ENCODE measurements at regions not wholly inside any gene's neighbourhood (a gene's known extent, or its start where the extent isn't known, plus 50 kb on each side); places are given as distances from the start of the nearest gene placed in this dataset.
"Not testable (repeated sequence)": the region's sequence is repeated elsewhere in the genome, so short reads cannot be mapped to it uniquely, and the experiment has no call there.

DNA sequence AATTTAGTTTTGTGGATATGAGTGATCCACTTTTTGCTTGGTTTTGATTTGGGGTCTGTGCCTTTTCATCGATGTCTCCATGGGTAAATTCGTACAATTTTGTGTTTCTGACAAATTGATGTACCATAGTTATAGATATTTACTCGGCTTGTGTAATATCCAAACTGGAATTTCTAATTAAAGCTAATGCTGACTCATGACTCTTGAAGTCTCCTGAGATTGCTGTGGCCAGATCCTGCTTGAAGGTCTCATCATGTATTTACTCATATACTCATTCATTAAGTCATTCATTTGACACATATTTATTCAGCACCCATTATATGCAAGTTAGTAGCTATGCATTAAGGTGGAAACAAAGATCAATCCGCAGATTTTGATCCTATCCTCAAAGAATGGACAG is 423.2 kb downstream of the RWDD3 start:
- in situ Hi-C loops (cut with HindIII; ENCODE audit: low sequenced_read_pairs) = no loop called here

DNA sequence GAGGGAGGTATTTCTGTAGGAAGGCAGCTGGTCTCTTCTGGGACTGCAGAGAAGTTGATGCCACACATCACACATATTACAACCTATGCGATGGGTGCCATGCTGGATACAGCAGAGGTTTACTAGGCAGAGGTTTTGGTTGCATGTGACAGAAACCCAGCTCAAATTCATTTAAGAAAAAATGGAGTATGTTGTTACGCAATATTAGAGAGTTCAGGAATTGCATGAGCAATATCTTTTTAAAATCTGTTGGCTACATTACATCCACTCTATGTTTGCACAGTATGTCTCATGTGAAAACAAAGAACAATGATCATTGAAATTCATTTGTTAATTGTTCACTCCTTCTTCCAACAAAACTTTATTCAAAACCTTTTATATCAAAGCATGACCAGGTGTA is 425.2 kb downstream of the RWDD3 start:
- in situ Hi-C loops (cut with HindIII; ENCODE audit: low sequenced_read_pairs) = no loop called here

DNA sequence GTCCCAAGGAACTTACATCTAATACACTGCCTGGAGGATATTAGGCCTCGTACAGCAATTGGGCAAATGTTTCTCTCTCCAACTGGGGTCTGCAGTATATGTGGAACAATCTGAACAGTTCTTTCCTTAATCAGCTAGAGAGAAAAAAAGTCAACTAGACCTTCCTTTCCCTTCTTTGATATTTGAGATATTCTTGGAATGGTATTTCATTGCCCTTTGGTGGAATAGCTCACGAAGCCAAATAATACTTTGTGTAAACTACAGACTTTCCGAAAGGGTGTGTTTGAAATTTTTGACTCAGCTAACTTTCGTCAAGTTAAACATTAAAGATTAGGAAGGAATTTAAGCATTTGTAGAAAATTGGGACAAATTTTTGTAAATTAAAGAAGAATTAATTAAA is 425.6 kb downstream of the RWDD3 start:
- in situ Hi-C loops (cut with HindIII; ENCODE audit: low sequenced_read_pairs) = no loop called here

DNA sequence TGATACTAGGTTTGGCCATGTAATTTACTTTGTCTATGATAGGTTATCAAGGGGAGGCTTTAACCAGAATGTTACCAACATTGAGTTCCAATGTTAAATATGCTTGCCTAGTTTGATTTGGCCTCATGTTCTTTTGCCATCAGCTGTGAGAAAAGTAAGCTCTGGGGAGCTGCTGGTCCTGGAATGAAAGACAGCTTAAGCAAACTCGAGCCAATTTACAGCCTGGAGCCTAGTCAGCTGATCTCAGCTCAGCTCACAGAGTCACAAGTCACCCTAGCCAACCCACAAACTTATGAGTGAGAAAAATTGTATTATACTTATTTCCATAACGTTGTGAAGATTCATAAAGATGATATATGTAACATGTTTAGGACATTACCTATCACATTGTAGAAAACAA is 426.7 kb downstream of the RWDD3 start:
- in situ Hi-C loops (cut with HindIII; ENCODE audit: low sequenced_read_pairs) = no loop called here

DNA sequence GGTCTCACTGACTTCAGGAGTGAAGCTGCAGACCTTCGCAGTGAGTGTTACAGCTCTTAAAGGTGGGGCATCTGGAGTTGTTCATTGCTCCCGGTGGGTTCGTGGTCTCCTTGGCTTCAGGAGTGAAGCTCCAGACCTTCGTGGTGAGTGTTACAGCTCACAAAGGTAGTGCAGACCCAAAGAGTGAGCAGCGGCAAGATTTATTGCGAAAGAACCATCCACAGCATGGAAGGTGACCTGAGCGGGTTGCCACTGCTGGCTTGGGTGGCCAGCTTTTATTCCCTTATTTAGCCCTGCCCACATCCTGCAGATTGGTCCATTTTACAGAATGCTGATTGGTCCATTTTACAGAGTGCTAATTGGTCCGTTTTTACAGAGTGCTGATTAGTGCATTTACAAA is 429.5 kb downstream of the RWDD3 start:
- in situ Hi-C loops (cut with HindIII; ENCODE audit: low sequenced_read_pairs) = not testable (repeated sequence)

DNA sequence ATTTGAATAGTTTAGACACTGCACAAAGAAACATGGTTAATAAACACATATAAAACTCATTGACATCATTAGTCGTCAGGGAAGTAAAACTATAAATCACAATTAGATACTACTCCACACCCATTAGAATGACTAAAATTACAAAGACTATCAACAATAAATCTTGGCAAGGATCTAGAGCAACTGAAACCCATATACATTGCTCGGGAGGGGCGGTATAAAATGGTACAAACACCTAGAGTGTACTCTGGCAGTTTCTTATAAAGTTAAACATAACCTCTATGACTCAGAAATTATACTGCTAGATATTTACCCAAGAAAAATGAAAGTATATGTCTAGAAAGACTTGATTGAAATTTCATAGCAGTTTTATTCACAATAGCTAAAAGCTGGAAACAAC is 434.2 kb downstream of the RWDD3 start:
- in situ Hi-C loops (cut with HindIII; ENCODE audit: low sequenced_read_pairs) = no loop called here

DNA sequence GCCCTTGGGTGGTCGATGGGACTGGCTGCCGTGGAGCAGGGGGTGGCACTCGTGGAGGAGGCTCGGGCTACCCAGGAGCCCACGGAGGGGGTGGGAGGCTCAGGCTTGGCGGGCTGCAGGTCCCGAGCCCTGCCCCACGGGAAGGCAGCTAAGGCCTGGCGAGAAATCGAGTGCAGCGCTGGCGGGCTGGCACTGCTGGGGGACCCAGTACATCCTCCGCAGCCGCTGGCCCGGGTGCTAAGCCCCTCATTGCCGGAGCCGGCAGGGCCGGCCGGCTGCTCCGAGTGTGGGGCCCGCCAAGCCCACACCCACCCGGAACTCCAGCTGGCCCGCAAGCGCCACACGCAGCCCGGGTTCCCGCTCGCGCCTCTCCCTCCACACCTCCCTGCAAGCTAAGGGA is 435.6 kb downstream of the RWDD3 start:
- in situ Hi-C loops (cut with HindIII; ENCODE audit: low sequenced_read_pairs) = not testable (repeated sequence)

DNA sequence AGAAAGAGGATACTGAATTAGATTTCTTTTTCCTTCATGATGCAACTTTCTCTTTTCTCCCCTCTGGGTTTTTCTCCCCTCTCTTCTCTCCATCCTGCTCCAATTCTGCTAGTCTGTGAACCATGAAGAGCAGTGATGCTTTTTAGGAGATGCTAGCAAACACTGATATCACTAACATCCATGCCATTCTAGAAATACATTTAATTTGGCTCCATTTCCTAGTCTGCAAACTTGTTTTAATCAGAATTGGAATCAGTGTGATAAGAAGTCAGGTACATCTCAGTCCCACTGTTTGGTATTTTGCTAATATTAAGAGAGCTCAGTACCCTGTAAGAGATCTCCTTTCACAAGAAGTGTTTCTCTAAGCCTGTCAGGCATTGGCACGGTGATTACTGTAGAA is 437.1 kb downstream of the RWDD3 start:
- in situ Hi-C loops (cut with HindIII; ENCODE audit: low sequenced_read_pairs) = no loop called here

DNA sequence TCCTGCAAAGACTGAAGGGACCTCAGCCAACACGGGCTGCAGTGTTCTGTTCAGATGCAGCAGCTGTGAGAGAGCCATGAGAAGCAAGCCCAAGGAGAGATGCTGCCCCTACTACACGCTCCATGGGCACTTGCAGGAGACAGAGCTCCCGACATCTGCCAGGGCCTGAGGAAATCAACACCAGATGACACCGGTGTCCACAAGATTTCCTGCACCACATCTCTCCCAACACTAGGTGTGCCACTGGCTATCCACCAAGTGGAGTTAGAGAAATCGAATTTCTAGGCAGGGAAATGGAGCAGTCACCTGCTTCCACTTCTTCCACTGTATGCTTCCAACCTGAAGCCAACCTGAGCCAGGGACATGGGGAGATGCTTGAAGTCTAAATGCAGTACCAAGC is 445.3 kb downstream of the RWDD3 start:
- in situ Hi-C loops (cut with HindIII; ENCODE audit: low sequenced_read_pairs) = no loop called here

DNA sequence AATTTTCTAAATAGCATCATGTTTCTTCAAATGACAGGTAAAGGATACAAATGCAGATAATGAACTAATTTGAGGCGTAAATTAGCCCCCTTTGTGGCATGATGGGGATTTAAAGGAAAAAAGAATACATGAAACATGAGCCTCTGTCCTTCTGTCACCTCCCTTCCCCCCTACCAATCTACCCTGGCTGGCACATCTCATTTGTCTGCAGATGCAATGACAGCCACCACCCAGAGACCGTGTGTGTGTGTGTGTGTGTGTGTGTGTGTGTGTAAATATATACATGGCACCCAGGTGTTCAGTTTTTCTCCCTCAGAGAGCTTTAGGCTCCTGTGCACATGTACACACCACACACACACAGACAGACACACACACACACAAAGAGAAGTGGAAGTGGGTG is 451.1 kb downstream of the RWDD3 start:
- in situ Hi-C loops (cut with HindIII; ENCODE audit: low sequenced_read_pairs) = no loop called here

DNA sequence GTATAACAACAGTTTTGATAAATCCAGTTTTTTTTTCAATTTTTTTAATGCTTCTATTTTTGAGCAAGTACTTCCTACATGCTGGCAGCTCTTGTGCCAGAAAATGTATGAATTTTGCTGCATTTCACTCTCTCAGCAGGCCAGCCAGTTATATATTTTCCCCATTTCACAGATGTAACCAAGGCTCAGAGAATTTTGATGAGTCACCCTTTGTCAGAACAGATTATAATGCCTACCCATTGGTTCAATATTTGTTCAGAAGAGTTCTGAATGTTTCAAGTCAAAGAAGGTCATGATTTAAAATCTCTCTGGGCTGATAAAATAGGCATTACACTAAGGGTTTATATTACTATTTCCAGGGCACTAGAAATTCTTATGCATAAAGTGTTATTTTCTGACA is 452.2 kb downstream of the RWDD3 start:
- in situ Hi-C loops (cut with HindIII; ENCODE audit: low sequenced_read_pairs) = no loop called here

DNA sequence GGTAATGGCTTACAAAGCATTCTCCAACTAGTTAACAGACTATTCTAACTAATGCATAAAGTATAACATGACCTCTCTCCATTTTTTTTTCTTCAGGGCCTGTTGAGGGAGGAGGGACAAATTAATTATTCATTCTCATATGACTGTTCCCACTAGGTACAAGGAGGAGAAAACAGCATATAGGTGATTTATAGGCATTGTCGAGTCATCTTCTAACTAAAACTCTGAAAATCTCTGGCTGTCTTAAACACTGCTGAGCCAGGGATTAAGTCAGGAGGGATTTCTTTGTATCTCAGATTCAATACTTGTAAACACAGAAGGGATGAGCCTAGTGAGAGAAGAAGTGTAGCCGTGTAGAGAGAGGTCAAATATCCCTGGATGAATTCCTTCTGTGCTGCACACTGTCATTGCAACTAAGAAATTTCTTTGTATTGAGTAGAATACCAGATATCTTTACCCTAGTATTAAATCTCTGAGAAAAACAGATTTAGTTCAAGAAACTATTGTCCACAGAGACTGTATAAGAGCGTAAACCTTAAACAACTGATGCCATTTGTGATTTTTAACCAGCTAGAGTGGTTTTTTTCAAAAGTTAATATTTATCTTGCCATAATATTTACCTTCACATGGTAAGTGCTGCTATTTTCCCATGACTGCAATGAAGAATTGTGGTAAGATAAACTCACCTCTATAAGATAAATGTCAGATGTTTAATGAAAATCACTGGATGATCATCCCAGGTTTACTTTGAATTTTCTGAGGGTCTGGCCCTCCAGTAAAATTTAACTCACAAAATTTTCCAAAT is 465.3 kb downstream of the RWDD3 start:
- in situ Hi-C loops (cut with HindIII; ENCODE audit: low sequenced_read_pairs) = no loop called here

DNA sequence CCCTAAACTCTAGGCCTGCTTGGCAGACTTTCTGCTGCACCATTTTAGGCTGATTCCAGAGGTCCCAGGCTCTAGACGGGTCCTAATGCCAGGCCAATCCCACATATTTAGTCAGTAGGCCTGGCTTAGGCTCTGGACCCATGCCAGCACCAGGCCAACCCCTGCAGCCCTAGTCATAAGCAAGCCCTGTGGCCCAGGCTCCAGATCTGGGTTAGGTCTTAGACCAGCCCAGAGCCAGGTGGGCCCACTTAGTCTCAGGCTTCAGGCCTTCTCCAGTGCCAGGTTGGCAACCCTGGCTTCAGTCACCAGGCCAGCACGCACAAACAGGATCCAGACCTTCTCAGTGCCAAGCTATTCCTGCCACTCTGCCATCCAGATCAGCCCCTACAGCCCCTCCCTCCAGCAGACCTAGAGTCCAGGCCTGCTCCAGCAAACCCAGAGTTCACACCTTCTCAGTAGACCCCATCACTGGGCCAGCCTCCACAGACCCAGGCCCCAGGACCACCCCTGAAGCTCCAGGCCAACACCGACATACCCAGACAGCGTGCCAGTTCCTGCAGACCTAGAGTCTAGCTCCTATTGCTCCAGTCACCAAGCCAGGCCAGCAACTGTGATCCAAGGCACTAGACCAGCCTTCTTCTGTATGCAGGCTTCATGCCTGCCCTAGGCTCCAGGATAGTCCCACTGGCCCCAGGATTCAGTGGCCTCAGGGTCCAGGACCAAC is 467.6 kb downstream of the RWDD3 start:
- in situ Hi-C loops (cut with HindIII; ENCODE audit: low sequenced_read_pairs) = no loop called here

DNA sequence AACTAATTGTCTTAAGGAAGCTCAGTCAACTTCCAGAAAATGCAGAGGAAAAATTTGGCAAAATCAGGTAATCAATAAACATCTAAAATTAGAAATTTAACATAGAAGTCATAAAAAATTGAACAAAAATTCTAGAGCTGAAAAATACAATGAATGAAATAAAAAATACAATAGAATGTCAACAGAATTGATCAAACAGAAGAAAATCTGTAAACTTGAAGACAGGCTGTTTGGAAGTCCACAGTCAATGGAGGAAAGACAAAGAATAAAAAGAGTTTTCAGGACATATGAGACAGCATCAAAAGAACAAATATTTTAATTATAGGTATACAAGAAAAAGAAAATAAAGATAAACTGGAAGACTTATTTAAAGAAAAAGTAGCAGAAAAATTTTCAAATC is 469.0 kb downstream of the RWDD3 start:
- in situ Hi-C loops (cut with HindIII; ENCODE audit: low sequenced_read_pairs) = no loop called here

DNA sequence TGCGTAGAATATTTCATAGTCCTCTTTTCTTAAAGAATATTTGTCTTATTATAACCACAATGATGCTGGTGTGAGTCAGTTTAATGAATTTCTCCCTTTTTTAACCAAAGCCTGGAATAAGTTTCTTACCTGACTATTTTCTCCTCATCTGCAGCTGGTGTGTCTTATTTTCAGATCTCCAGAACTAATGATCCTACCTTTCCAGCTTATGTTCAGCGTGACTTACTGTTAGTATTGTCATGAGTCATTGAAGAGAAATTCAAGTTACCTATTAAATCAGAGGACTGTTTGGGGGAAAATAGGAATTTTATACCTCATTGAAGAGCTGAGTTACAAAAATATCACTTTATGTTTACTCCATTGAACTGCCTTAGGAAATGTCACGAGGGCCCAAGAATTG is 482.1 kb downstream of the RWDD3 start:
- in situ Hi-C loops (cut with HindIII; ENCODE audit: low sequenced_read_pairs) = no loop called here

DNA sequence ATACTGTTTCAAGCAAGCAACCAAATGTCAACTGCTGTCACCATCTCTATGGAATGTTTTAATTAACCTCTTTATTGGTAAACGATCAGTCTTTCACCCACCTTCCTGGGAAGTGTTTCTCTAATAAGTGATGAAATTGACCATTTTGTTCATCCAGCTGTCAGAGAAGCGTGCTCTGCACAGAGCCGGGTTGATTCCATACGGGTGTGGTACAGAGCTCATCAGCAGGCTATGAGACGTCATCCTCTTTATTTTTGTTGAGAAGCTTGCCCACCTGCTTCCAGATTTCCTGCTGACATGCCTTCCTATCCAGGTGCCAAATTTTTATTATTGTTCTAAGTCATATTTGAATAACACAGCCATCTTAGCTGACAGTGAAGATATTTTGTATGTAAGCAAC is 482.5 kb downstream of the RWDD3 start:
- in situ Hi-C loops (cut with HindIII; ENCODE audit: low sequenced_read_pairs) = no loop called here

DNA sequence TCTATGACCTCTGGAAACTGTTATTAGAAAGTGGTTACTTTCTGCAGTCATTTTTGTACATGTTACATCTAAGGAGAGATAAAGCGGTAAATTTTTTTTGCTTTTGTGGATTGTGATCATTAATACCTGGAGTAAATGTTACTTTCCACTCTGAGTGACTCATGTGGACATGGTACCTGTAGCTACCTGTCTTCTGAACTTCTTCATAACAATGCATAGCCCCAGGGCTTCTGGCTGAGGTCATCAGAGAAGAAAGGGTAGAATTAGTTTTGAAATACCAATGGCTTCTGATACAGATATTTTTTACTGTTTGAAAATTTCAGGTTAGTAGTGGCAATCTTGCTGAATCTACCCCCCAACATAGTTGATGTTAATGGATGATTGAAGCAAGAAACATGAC is 489.3 kb downstream of the RWDD3 start:
- in situ Hi-C loops (cut with HindIII; ENCODE audit: low sequenced_read_pairs) = no loop called here

DNA sequence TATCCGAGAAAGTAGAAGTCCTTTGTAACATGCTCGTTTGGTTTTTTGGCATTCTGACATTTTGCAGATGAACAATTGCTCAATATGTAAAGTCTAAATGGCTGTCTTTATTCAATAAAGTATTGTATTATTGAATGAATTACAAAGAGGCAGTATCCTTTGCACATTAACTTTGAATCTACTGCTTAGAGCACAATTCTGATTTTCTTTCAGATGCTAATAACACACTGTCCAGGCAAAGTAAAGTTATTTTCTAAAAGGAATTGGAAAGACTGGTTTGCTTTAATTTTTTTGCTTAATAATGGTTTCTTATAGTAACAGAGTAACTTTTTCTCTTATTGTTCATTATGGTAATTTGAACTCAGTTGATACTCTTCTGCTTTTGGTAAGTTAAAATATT is 494.8 kb downstream of the RWDD3 start:
- in situ Hi-C loops (cut with HindIII; ENCODE audit: low sequenced_read_pairs) = no loop called here

DNA sequence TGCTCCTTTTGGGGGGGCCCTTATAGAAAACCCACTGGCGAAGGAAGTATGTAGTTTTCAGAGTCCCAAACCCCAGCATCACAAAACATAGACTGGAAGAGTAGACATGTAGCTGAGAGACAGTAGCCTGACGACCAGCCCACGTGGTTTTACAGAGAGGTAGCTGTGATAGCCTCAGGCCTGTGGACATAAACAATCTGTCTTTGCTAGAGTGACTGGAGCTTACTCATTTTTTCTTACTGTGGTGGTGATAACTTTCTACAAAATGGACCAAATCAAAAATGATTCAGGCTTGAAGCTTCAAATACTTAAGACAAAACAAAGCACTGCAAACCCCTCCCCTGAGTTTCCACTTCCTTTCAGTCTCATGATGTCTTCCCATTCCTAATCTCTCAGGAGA is 497.0 kb downstream of the RWDD3 start:
- in situ Hi-C loops (cut with HindIII; ENCODE audit: low sequenced_read_pairs) = no loop called here

DNA sequence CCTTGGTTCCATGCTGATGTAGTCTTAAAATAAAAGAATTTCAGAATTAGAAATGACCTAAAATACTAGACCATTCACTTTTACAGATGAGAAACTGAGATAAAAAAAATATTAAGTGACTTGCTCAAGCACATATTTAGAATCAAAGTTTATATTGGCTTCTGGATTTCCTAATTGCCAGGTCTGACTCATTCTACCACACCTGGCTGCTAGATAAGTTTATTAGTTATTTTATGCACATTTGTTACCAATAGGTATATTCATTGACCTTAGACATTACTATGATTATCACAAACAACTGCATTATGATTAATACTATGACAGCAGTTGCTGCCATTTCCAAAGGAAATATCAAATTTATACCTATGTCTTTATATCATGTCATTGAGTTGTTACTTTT is 497.5 kb downstream of the RWDD3 start:
- in situ Hi-C loops (cut with HindIII; ENCODE audit: low sequenced_read_pairs) = no loop called here

DNA sequence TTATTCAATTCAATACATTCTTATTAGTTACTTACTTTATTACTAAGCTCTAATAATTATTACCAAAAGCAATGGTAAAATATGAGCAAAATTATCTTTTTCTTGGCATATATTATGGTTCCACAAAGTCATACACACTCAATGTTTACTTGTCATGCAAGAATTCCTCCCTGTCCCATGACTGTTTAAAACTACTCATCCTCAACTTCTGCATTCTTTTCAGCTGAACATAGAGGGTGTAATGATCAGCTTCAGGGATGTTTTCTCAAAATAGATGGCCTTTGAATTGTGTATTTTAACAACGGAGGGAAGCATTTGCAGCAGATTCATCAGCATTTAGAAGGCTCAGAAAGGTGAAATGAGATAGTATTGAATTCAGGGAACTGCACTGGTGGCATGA is 499.0 kb downstream of the RWDD3 start:
- in situ Hi-C loops (cut with HindIII; ENCODE audit: low sequenced_read_pairs) = no loop called here

DNA sequence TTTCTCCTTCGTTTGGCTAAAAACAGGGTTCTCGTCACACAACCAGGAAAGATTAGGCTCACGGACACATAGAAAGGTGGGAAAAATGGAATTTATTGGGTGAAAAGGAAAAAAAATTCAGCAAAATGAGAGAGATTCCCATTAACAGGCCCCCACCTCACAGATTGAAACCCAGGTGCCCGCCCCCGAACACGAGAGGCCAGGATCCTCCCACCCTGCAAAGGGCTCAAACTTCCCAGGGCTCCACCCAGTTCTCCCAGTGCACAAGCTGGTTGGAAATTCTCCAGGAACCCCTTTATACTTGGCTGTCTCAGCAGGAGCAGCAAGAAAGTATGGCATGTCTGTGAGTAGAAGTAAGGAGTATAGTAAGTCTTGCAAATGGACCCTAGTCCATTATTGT is 499.7 kb downstream of the RWDD3 start:
- in situ Hi-C loops (cut with HindIII; ENCODE audit: low sequenced_read_pairs) = no loop called here

DNA sequence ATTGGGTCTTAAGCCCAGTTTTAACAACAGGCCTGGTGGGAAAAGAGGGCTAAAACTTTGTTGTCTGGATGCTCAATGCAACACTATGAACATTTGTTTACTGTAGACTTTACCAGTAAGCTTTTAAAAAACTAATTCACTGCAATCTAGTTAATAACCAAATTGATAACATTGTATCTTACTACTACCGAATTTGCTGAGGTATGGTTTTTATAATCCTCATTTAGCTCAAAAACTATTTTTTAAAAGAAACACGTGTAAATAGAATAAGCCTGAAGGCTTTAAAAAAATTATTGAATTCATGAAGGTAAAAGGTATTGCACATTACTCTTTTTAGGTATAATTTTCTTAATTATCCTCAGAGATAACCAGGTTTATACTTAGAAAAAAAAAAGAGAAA is 500.6 kb downstream of the RWDD3 start:
- in situ Hi-C loops (cut with HindIII; ENCODE audit: low sequenced_read_pairs) = no loop called here
